OCI-LY1 (cell line): ENCODE measurements at regions not wholly inside any gene's neighbourhood (a gene's known extent, or its start where the extent isn't known, plus 50 kb on each side); places are given as distances from the start of the nearest gene placed in this dataset.

ENCODE experiments used
- EZH2 ChIP-seq: fragments of 200-600 bp; sonication (generic), shearing (Covaris generic); IDR thresholded peaks from 2 replicates; pipeline ENCODE4 v1.8.0; 2017; ENCODE audit warnings: borderline replicate concordance, mixed run types, mild to moderate bottlenecking, antibody characterized with exemption, low read length, moderate library complexity, mixed read lengths
- TF ChIP-seq, protein P1 (sequence below): fragments of 200-600 bp; sonication (generic), shearing (Covaris generic); IDR thresholded peaks from 2 replicates; pipeline ENCODE4 v1.5.1; 2017; ENCODE audit warnings: mild to moderate bottlenecking, antibody characterized with exemption, low read length, moderate library complexity, mixed read lengths

DNA sequence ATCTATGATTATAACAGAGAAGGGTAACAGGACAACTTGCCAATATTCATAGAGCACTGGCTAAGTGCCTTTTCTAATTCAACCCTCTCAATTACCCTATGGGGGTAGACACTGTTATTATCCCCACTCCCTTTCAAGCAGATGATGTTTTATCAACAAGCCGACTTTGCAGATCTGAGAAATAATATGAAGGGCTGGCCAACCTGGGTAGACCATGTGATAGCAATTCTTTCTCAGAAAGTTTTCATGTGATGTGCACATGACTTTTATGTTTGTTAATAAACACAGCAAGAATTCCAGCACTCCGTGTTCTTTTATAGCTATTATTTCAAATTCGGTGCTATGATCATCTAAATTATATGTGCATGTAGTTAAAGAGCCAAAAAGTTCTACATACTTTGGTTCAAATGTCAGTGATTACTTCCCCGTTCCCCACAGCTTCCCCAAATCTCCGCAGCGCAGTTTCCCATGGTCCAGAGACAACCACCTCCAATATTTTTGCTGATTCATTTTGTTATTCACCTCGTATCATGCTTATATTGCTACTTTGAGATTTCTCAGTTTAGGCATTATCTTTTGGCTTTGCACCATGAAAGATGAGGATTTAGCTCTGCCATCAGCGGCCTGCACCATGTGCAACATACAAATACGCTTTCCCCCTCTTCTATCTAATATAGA, 96.7 kb upstream of the GADD45A start:
- TF ChIP-seq, protein P1, sequence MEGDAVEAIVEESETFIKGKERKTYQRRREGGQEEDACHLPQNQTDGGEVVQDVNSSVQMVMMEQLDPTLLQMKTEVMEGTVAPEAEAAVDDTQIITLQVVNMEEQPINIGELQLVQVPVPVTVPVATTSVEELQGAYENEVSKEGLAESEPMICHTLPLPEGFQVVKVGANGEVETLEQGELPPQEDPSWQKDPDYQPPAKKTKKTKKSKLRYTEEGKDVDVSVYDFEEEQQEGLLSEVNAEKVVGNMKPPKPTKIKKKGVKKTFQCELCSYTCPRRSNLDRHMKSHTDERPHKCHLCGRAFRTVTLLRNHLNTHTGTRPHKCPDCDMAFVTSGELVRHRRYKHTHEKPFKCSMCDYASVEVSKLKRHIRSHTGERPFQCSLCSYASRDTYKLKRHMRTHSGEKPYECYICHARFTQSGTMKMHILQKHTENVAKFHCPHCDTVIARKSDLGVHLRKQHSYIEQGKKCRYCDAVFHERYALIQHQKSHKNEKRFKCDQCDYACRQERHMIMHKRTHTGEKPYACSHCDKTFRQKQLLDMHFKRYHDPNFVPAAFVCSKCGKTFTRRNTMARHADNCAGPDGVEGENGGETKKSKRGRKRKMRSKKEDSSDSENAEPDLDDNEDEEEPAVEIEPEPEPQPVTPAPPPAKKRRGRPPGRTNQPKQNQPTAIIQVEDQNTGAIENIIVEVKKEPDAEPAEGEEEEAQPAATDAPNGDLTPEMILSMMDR, result no peak
- no peak for TF ChIP-seq EZH2
